ENCODE measurements at regions not wholly inside any gene's neighbourhood (a gene's known extent, or its start where the extent isn't known, plus 50 kb on each side); places are given as distances from the start of the nearest gene placed in this dataset.

- TF ChIP-seq CTCF (IDR thresholded peaks at IDR 0.05; ENCODE audit: low read depth, low read length): no peak
- TF ChIP-seq EZH2phosphoT487 (IDR thresholded peaks at IDR 0.05; ENCODE audit: low read depth): no peak
Measured at GRCh38 chr5:105619725-105620124, 2051.0 kb downstream of the EFNA5 start.
